ENCODE measurements at regions not wholly inside any gene's neighbourhood (a gene's known extent, or its start where the extent isn't known, plus 50 kb on each side); places are given as distances from the start of the nearest gene placed in this dataset.

GRCh38 chr6:139480356-139481165, 106.1 kb upstream of the CITED2 start (continued):
- no peak for TF ChIP-seq FOXA1 (IDR thresholded peaks at IDR 0.05; ENCODE audit: borderline replicate concordance)
- TF ChIP-seq ZNF311 (CRISPR knock-in tag; IDR thresholded peaks at IDR 0.05): no peak
- no peak for TF ChIP-seq POLR2AphosphoS2 (IDR thresholded peaks at IDR 0.05; ENCODE audit: low read length)
- no peak for TF ChIP-seq TCF7L2 (IDR thresholded peaks at IDR 0.05; ENCODE audit: low read depth, low read length)
- no peak for TF ChIP-seq MTA3 (IDR thresholded peaks at IDR 0.05; ENCODE audit: borderline replicate concordance)
- TF ChIP-seq, protein P1, sequence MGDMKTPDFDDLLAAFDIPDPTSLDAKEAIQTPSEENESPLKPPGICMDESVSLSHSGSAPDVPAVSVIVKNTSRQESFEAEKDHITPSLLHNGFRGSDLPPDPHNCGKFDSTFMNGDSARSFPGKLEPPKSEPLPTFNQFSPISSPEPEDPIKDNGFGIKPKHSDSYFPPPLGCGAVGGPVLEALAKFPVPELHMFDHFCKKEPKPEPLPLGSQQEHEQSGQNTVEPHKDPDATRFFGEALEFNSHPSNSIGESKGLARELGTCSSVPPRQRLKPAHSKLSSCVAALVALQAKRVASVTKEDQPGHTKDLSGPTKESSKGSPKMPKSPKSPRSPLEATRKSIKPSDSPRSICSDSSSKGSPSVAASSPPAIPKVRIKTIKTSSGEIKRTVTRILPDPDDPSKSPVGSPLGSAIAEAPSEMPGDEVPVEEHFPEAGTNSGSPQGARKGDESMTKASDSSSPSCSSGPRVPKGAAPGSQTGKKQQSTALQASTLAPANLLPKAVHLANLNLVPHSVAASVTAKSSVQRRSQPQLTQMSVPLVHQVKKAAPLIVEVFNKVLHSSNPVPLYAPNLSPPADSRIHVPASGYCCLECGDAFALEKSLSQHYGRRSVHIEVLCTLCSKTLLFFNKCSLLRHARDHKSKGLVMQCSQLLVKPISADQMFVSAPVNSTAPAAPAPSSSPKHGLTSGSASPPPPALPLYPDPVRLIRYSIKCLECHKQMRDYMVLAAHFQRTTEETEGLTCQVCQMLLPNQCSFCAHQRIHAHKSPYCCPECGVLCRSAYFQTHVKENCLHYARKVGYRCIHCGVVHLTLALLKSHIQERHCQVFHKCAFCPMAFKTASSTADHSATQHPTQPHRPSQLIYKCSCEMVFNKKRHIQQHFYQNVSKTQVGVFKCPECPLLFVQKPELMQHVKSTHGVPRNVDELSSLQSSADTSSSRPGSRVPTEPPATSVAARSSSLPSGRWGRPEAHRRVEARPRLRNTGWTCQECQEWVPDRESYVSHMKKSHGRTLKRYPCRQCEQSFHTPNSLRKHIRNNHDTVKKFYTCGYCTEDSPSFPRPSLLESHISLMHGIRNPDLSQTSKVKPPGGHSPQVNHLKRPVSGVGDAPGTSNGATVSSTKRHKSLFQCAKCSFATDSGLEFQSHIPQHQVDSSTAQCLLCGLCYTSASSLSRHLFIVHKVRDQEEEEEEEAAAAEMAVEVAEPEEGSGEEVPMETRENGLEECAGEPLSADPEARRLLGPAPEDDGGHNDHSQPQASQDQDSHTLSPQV (IDR thresholded peaks at IDR 0.05): peak; percentile 54
- TF ChIP-seq ZKSCAN8 (CRISPR knock-in tag; IDR thresholded peaks at IDR 0.05): no peak
- TF ChIP-seq, protein P2, sequence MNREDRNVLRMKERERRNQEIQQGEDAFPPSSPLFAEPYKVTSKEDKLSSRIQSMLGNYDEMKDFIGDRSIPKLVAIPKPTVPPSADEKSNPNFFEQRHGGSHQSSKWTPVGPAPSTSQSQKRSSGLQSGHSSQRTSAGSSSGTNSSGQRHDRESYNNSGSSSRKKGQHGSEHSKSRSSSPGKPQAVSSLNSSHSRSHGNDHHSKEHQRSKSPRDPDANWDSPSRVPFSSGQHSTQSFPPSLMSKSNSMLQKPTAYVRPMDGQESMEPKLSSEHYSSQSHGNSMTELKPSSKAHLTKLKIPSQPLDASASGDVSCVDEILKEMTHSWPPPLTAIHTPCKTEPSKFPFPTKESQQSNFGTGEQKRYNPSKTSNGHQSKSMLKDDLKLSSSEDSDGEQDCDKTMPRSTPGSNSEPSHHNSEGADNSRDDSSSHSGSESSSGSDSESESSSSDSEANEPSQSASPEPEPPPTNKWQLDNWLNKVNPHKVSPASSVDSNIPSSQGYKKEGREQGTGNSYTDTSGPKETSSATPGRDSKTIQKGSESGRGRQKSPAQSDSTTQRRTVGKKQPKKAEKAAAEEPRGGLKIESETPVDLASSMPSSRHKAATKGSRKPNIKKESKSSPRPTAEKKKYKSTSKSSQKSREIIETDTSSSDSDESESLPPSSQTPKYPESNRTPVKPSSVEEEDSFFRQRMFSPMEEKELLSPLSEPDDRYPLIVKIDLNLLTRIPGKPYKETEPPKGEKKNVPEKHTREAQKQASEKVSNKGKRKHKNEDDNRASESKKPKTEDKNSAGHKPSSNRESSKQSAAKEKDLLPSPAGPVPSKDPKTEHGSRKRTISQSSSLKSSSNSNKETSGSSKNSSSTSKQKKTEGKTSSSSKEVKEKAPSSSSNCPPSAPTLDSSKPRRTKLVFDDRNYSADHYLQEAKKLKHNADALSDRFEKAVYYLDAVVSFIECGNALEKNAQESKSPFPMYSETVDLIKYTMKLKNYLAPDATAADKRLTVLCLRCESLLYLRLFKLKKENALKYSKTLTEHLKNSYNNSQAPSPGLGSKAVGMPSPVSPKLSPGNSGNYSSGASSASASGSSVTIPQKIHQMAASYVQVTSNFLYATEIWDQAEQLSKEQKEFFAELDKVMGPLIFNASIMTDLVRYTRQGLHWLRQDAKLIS (CRISPR knock-in tag; IDR thresholded peaks at IDR 0.05): no peak
- no peak for TF ChIP-seq TAL1 (IDR thresholded peaks at IDR 0.05)
- no peak for TF ChIP-seq SRSF3 (IDR thresholded peaks at IDR 0.05; ENCODE audit: insufficient read depth, low read length)
- TF ChIP-seq GABPB1 (CRISPR knock-in tag; IDR thresholded peaks at IDR 0.05): no peak
- peak; percentile 45; the same call in 1 of the 2 replicates for TF ChIP-seq SMAD4 (CRISPR knock-in tag; conservative IDR thresholded peaks at IDR 0.05)
- TF ChIP-seq ZNF561 (CRISPR knock-in tag; conservative IDR thresholded peaks at IDR 0.05): no peak

Measured in K562 (cell line).